Lower leg skin (tissue), 3 donors: ENCODE measurements at regions not wholly inside any gene's neighbourhood (a gene's known extent, or its start where the extent isn't known, plus 50 kb on each side); places are given as distances from the start of the nearest gene placed in this dataset.

Experiments
- CTCF ChIP-seq, 3 donors: fragments of 450-650 bp; IDR thresholded peaks; one replicate each; pipeline ENCODE4 v1.5.1; 2016; ENCODE audit warnings: antibody characterized with exemption in 3 of 3, mild to moderate bottlenecking in 3 of 3, moderate library complexity in 2 of 3
- POLR2A ChIP-seq, 2 donors: fragments of 450-650 bp; IDR thresholded peaks; one replicate each; pipeline ENCODE4 v1.6.1; 2016 to 2017; ENCODE audit warnings: antibody characterized with exemption in 2 of 2, mild to moderate bottlenecking in 1 of 2, moderate library complexity in 1 of 2

DNA sequence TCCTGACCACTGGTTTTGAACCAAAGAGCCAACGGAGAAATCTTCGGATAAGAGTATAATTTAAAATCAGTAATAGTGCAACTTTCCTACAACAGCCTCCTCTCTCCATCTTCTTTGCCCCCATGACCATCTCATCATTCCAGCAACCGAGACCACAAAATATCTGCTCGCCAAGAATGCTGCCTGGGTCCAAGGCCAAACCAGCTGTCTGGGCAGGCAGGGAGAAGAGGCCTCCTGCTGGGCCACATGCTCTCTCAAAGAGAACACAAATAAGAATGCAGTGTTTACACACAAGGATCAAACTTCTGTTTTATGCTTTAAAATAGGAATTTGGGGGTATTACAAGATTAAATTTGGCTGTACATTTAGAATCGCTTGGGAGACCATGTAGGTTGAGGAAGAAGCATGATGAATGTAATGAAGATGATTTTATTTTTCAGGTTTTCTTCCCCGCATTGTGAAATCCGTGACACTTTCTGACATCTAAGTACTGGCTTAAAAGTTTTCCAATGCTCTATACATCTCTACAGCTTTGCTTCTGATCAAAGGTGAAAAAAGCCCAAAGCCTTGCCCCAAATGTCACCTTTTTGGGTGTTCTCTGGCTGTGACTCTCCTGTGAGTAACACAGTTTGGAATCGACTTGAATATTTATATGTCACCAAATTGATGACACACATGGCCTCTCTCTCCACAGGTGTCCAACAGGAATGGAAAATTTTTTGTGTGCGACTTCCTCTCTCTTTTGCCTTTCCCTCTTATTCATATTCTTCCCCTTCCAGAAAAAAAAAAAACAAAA lies 79.4 kb upstream of the PROKR2 start:
- no peak for TF ChIP-seq POLR2A (IDR thresholded peaks at IDR 0.05)
- TF ChIP-seq CTCF (IDR thresholded peaks at IDR 0.05): no peak
